ENCODE measurements at regions not wholly inside any gene's neighbourhood (a gene's known extent, or its start where the extent isn't known, plus 50 kb on each side); places are given as distances from the start of the nearest gene placed in this dataset.

GRCh38 chr2:79223539-79223938 lies 64.0 kb upstream of the REG3A start:
- H3K36me3 Mint-ChIP-seq (ENCODE audit: low read depth) = no peaks in the 10 kb centered on the region
- H3K4me3 Mint-ChIP-seq = no peak overlapping the region
- H3K9me3 ChIP-seq (ENCODE audit: control insufficient read depth in 1 of 2, insufficient read depth in 1 of 2, low read length in 2 of 2) = peaks cover 0 to 5% of the 10 kb centered on the region in 2 experiments
- DNase-seq = no peak
- H3K27me3 Mint-ChIP-seq = no peaks in the 10 kb centered on the region
- ChIA-PET POLR2A (no interaction called here), CTCF (no interaction called here)
- no peaks in the 10 kb centered on the region for H3K27me3 ChIP-seq (ENCODE audit: control insufficient read depth in 1 of 2, insufficient read depth in 2 of 2, low read length in 2 of 2)
- H3K9me3 Mint-ChIP-seq = peaks cover 2% of the 10 kb centered on the region
- no peak overlapping the region for H3K27ac Mint-ChIP-seq
- no peaks in the 10 kb centered on the region for H3K4me1 Mint-ChIP-seq (ENCODE audit: low read depth)
- H3K4me3 ChIP-seq (ENCODE audit: low read length) = no peak overlapping the region
- TF ChIP-seq, protein P1, sequence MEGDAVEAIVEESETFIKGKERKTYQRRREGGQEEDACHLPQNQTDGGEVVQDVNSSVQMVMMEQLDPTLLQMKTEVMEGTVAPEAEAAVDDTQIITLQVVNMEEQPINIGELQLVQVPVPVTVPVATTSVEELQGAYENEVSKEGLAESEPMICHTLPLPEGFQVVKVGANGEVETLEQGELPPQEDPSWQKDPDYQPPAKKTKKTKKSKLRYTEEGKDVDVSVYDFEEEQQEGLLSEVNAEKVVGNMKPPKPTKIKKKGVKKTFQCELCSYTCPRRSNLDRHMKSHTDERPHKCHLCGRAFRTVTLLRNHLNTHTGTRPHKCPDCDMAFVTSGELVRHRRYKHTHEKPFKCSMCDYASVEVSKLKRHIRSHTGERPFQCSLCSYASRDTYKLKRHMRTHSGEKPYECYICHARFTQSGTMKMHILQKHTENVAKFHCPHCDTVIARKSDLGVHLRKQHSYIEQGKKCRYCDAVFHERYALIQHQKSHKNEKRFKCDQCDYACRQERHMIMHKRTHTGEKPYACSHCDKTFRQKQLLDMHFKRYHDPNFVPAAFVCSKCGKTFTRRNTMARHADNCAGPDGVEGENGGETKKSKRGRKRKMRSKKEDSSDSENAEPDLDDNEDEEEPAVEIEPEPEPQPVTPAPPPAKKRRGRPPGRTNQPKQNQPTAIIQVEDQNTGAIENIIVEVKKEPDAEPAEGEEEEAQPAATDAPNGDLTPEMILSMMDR (IDR thresholded peaks at IDR 0.05) = no peak
- no peaks in the 10 kb centered on the region for H3K36me3 ChIP-seq (ENCODE audit: insufficient read depth, low read length)
- H3K4me1 ChIP-seq (ENCODE audit: insufficient read depth, low read length) = no peaks in the 10 kb centered on the region
- no peak overlapping the region for H3K27ac ChIP-seq (ENCODE audit: low read depth in 1 of 2, low read length in 2 of 2)
- no peak for ATAC-seq (ENCODE audit: poor library complexity)
- intact Hi-C loops (cut with DNase I, micrococcal nuclease) = no loop called here

DNA sequence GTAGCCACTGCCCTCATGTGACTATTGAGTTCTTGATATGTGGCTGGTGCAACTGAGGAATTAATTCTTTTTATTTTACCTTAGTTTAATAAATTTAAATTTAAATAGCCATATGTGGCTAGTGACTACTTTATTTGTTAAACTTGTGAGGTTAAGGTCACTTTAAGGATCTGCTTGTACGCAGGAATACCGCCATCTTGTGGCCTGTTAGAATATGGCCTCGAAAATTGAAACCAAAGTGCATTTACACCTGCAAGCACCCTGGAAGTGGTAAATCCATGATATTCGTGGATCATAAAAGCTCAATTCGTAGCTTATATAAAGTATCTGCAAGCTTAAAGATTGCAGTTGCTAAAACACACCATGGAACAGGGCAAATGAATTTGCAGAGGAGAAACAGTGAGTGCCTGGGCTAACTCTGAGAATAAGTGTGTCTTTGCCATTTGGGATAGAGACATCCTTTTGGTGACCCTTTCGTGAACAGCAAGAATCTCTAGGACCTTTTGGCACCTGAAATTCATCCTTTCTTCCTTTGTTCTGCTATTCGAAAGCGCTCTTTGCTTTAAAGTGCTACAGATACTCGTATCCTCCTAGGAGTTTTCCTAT lies 59.9 kb upstream of the REG3A start:
- ChIA-PET CTCF (no interaction called here), POLR2A (no interaction called here)
- ATAC-seq (ENCODE audit: poor library complexity) (no peak), DNase-seq (peak in 1 of 14 experiments; percentile 7)
- Mint-ChIP-seq H3K9me3 (no peaks in the 10 kb centered on the region), H3K27me3 (no peaks in the 10 kb centered on the region), H3K27ac (no peak overlapping the region), H3K4me1 (ENCODE audit: low read depth) (no peaks in the 10 kb centered on the region), H3K36me3 (ENCODE audit: low read depth) (no peaks in the 10 kb centered on the region), H3K4me3 (no peak overlapping the region)
- no peaks in the 10 kb centered on the region for H3K27me3 ChIP-seq (ENCODE audit: control insufficient read depth in 1 of 2, insufficient read depth in 2 of 2, low read length in 2 of 2)
- no peaks in the 10 kb centered on the region for H3K36me3 ChIP-seq (ENCODE audit: insufficient read depth, low read length)
- intact Hi-C loops (cut with DNase I, micrococcal nuclease) = no loop called here
- no peak overlapping the region for H3K27ac ChIP-seq (ENCODE audit: low read depth in 1 of 2, low read length in 2 of 2)
- H3K4me1 ChIP-seq (ENCODE audit: insufficient read depth, low read length) = no peaks in the 10 kb centered on the region
- H3K4me3 ChIP-seq (ENCODE audit: low read length) = no peak overlapping the region
- H3K9me3 ChIP-seq (ENCODE audit: control insufficient read depth in 1 of 2, insufficient read depth in 1 of 2, low read length in 2 of 2) = peaks cover 0 to 9% of the 10 kb centered on the region in 2 experiments
- TF ChIP-seq, protein P1 (IDR thresholded peaks at IDR 0.05) = peak; percentile 33

DNA sequence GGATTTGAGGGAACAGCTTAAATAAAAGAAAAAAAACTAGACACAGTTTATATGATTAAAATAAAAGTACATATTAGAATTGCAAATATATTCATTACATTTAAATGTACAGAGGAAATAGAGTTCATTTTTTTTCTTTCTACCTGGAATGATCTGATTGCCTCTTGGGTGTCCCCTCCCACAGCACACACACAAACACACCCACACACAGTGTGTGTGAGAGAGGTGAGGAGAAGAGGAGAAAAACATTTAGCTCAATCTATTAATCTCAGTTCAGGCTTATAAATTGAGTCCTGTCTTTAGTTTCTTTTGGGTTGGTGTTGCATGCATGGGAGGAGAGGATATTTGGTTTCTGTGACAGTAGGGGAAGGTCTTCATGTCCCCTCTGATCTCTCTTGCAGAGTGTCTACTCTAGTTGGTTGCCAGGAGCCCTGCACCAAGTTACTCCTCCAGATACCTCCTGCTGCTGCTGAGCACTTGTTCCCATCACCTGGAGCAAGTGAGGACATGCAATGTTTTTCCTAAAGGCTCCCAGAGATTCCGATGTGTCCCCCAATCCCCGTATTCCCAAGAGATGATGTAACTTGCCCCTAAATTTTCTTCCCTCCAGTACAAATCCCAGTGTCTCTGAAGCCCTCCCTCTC lies 50.8 kb upstream of the REG3A start:
- intact Hi-C loops (cut with DNase I, micrococcal nuclease) = no loop called here
- no peak for DNase-seq
- no peaks in the 10 kb centered on the region for H3K27me3 Mint-ChIP-seq
- ChIA-PET POLR2A (no interaction called here), CTCF (no interaction called here)
- no peaks in the 10 kb centered on the region for H3K4me1 Mint-ChIP-seq (ENCODE audit: low read depth)
- no peaks in the 10 kb centered on the region for H3K4me1 ChIP-seq (ENCODE audit: insufficient read depth, low read length)
- H3K9me3 Mint-ChIP-seq = peaks cover 3% of the 10 kb centered on the region
- H3K9me3 ChIP-seq (ENCODE audit: control insufficient read depth in 1 of 2, insufficient read depth in 1 of 2, low read length in 2 of 2) = no peaks in the 10 kb centered on the region
- H3K36me3 Mint-ChIP-seq (ENCODE audit: low read depth) = no peaks in the 10 kb centered on the region
- H3K4me3 ChIP-seq (ENCODE audit: low read length) = no peak overlapping the region
- no peak overlapping the region for H3K27ac ChIP-seq (ENCODE audit: low read depth in 1 of 2, low read length in 2 of 2)
- H3K27me3 ChIP-seq (ENCODE audit: control insufficient read depth in 1 of 2, insufficient read depth in 2 of 2, low read length in 2 of 2) = no peaks in the 10 kb centered on the region
- TF ChIP-seq, protein P1 (IDR thresholded peaks at IDR 0.05) = no peak
- H3K36me3 ChIP-seq (ENCODE audit: insufficient read depth, low read length) = no peaks in the 10 kb centered on the region
- H3K4me3 Mint-ChIP-seq = no peak overlapping the region
- H3K27ac Mint-ChIP-seq = no peak overlapping the region
- no peak for ATAC-seq (ENCODE audit: poor library complexity)
